ENCODE measurements at regions not wholly inside any gene's neighbourhood (a gene's known extent, or its start where the extent isn't known, plus 50 kb on each side); places are given as distances from the start of the nearest gene placed in this dataset.

DNA sequence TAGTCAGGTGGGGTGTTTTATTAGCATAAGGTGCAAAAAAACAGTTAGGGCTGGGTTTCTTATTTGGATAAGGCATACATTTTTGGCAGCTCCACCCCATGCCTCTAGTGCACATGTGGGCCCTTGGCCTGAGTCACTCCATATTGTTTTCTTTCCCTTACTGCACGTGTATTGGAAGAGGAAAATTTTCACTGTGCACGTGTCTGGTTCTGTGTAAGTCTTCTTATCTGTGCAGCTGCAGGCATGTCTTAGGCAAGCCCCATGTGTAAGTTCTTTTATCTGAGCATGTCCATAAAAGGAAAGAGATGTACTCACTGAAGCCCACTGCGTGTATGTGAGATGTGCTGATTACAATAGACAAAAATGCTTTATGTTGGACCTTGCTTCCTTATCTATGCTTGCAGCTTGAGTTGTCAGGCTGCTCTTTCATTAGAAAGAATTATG lies 540.3 kb upstream of the IGFBP3 start:
- Histone ChIP-seq H4K20me1 (replicated peaks; ENCODE audit: insufficient read depth) (no peaks in the 10 kb centered on the region), H3K4me2 (no peak overlapping the region), H2AFZ (no peak overlapping the region), H3K79me2 (replicated peaks; ENCODE audit: insufficient read depth) (no peaks in the 10 kb centered on the region), H3K4me3 (no peak overlapping the region), H3K4me1 (ENCODE audit: insufficient read depth) (no peaks in the 10 kb centered on the region), H3K36me3 (ENCODE audit: insufficient read depth) (peaks cover 6% of the 10 kb centered on the region; the same call in 1 of the 2 replicates), H3K27me3 (ENCODE audit: insufficient read depth) (no peaks in the 10 kb centered on the region), H3F3A (replicated peaks; ENCODE audit: low read depth) (no peaks in the 10 kb centered on the region), H3K27ac (ENCODE audit: low read depth) (no peak overlapping the region), H3K9me2 (ENCODE audit: insufficient read depth) (0 out of 2 replicates have a peak, but pooled peaks cover 4% of the 10 kb centered on the region)
- Mint-ChIP-seq H3K27me3 (ENCODE audit: insufficient read depth, low read depth, poor library complexity) (peaks cover 3% of the 10 kb centered on the region), H3K27ac (no peak overlapping the region), H3K36me3 (ENCODE audit: low read depth) (peaks cover 36% of the 10 kb centered on the region), H3K9me3 (peaks cover 66% of the 10 kb centered on the region), H3K4me1 (no peaks in the 10 kb centered on the region; the same call in 2 of the 3 replicates), H3K4me3 (no peak overlapping the region)
- TF ChIP-seq CREB1 (CRISPR knock-in tag; IDR thresholded peaks at IDR 0.05; ENCODE audit: low read depth): no peak
- no peak for TF ChIP-seq EZH2 (IDR thresholded peaks at IDR 0.05; ENCODE audit: low read depth, unreplicated experiment)
- no peak for TF ChIP-seq STAT1 (IDR thresholded peaks at IDR 0.05; ENCODE audit: unreplicated experiment)
- TF ChIP-seq, protein P1, sequence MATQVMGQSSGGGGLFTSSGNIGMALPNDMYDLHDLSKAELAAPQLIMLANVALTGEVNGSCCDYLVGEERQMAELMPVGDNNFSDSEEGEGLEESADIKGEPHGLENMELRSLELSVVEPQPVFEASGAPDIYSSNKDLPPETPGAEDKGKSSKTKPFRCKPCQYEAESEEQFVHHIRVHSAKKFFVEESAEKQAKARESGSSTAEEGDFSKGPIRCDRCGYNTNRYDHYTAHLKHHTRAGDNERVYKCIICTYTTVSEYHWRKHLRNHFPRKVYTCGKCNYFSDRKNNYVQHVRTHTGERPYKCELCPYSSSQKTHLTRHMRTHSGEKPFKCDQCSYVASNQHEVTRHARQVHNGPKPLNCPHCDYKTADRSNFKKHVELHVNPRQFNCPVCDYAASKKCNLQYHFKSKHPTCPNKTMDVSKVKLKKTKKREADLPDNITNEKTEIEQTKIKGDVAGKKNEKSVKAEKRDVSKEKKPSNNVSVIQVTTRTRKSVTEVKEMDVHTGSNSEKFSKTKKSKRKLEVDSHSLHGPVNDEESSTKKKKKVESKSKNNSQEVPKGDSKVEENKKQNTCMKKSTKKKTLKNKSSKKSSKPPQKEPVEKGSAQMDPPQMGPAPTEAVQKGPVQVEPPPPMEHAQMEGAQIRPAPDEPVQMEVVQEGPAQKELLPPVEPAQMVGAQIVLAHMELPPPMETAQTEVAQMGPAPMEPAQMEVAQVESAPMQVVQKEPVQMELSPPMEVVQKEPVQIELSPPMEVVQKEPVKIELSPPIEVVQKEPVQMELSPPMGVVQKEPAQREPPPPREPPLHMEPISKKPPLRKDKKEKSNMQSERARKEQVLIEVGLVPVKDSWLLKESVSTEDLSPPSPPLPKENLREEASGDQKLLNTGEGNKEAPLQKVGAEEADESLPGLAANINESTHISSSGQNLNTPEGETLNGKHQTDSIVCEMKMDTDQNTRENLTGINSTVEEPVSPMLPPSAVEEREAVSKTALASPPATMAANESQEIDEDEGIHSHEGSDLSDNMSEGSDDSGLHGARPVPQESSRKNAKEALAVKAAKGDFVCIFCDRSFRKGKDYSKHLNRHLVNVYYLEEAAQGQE (IDR thresholded peaks at IDR 0.05; ENCODE audit: unreplicated experiment): no peak
- TF ChIP-seq, protein P2, sequence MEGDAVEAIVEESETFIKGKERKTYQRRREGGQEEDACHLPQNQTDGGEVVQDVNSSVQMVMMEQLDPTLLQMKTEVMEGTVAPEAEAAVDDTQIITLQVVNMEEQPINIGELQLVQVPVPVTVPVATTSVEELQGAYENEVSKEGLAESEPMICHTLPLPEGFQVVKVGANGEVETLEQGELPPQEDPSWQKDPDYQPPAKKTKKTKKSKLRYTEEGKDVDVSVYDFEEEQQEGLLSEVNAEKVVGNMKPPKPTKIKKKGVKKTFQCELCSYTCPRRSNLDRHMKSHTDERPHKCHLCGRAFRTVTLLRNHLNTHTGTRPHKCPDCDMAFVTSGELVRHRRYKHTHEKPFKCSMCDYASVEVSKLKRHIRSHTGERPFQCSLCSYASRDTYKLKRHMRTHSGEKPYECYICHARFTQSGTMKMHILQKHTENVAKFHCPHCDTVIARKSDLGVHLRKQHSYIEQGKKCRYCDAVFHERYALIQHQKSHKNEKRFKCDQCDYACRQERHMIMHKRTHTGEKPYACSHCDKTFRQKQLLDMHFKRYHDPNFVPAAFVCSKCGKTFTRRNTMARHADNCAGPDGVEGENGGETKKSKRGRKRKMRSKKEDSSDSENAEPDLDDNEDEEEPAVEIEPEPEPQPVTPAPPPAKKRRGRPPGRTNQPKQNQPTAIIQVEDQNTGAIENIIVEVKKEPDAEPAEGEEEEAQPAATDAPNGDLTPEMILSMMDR (conservative IDR thresholded peaks at IDR 0.05; ENCODE audit: low read depth in 2 of 2): no peak
- no peak for TF ChIP-seq NANOG (IDR thresholded peaks at IDR 0.05; ENCODE audit: borderline replicate concordance)
- TF ChIP-seq, protein P3, sequence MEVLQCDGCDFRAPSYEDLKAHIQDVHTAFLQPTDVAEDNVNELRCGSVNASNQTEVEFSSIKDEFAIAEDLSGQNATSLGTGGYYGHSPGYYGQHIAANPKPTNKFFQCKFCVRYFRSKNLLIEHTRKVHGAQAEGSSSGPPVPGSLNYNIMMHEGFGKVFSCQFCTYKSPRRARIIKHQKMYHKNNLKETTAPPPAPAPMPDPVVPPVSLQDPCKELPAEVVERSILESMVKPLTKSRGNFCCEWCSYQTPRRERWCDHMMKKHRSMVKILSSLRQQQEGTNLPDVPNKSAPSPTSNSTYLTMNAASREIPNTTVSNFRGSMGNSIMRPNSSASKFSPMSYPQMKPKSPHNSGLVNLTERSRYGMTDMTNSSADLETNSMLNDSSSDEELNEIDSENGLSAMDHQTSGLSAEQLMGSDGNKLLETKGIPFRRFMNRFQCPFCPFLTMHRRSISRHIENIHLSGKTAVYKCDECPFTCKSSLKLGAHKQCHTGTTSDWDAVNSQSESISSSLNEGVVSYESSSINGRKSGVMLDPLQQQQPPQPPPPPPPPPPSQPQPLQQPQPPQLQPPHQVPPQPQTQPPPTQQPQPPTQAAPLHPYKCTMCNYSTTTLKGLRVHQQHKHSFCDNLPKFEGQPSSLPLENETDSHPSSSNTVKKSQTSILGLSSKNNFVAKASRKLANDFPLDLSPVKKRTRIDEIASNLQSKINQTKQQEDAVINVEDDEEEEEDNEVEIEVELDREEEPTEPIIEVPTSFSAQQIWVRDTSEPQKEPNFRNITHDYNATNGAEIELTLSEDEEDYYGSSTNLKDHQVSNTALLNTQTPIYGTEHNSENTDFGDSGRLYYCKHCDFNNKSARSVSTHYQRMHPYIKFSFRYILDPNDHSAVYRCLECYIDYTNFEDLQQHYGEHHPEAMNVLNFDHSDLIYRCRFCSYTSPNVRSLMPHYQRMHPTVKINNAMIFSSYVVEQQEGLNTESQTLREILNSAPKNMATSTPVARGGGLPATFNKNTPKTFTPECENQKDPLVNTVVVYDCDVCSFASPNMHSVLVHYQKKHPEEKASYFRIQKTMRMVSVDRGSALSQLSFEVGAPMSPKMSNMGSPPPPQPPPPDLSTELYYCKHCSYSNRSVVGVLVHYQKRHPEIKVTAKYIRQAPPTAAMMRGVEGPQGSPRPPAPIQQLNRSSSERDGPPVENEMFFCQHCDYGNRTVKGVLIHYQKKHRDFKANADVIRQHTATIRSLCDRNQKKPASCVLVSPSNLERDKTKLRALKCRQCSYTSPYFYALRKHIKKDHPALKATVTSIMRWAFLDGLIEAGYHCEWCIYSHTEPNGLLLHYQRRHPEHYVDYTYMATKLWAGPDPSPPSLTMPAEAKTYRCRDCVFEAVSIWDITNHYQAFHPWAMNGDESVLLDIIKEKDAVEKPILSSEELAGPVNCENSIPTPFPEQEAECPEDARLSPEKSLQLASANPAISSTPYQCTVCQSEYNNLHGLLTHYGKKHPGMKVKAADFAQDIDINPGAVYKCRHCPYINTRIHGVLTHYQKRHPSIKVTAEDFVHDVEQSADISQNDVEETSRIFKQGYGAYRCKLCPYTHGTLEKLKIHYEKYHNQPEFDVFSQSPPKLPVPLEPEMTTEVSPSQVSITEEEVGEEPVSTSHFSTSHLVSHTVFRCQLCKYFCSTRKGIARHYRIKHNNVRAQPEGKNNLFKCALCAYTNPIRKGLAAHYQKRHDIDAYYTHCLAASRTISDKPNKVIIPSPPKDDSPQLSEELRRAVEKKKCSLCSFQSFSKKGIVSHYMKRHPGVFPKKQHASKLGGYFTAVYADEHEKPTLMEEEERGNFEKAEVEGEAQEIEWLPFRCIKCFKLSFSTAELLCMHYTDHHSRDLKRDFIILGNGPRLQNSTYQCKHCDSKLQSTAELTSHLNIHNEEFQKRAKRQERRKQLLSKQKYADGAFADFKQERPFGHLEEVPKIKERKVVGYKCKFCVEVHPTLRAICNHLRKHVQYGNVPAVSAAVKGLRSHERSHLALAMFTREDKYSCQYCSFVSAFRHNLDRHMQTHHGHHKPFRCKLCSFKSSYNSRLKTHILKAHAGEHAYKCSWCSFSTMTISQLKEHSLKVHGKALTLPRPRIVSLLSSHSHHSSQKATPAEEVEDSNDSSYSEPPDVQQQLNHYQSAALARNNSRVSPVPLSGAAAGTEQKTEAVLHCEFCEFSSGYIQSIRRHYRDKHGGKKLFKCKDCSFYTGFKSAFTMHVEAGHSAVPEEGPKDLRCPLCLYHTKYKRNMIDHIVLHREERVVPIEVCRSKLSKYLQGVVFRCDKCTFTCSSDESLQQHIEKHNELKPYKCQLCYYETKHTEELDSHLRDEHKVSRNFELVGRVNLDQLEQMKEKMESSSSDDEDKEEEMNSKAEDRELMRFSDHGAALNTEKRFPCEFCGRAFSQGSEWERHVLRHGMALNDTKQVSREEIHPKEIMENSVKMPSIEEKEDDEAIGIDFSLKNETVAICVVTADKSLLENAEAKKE (CRISPR knock-in tag; IDR thresholded peaks at IDR 0.05): no peak
- TF ChIP-seq EZH2phosphoT487 (IDR thresholded peaks at IDR 0.05; ENCODE audit: unreplicated experiment): no peak
- no peak for TF ChIP-seq ZNF331 (CRISPR knock-in tag; IDR thresholded peaks at IDR 0.05; ENCODE audit: low read depth)
- DNase-seq (ENCODE audit: low spot score) (no peak), ATAC-seq (no peak)
